ENCODE measurements at regions not wholly inside any gene's neighbourhood (a gene's known extent, or its start where the extent isn't known, plus 50 kb on each side); places are given as distances from the start of the nearest gene placed in this dataset.

DNA sequence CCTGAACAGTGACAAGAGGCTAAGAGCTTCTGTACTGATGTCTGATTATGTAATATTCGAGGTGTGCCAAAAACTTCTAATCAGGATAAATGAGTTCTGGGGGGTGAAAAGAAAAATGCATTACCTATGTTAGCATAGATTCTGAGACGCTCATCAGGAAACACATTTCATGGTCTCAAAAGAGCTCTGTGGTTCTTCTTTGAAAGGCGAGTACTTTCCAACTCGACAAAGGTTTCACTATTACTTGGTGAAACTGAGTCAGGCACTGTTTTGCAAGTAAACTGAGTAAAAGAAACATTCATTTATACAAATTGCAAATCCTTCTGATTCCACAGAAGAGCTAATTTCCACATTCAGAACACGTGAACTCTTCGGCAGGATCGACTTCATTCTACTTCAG lies 523.2 kb downstream of the GATA3 start:
- DNase-seq = no peak

DNA sequence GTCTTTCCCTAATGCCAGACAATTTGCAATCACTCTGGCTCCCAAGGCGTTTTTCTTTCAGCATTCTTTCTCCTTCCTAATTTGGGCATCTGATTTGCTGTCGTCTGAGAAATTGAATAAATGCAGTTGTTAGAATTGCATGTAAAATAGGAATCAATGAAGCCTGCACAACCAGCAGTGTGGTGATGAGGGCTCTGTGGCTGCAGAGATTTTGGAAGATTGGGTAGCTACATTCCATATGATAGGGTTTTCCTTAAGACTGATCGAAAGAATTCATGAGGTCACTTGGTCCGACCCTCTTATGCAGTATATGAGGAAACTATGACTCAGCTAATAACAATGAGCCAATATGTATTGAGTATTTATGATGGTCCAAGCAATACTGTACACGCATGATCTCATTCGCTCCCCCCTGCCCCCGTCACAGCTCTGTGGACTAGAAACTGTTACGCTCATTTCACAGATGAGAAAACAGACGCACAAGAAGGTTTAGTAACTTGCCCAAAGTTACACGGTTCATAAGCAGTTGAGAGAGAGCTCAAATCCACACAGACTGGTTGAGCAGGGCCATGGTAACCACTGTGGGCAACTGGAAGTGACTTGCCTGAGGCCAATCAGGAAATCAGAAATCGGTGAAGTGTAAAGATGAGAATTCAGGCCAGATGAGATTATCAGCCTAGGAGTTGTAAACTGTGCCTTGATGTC lies 527.2 kb downstream of the GATA3 start:
- DNase-seq = no peak

DNA sequence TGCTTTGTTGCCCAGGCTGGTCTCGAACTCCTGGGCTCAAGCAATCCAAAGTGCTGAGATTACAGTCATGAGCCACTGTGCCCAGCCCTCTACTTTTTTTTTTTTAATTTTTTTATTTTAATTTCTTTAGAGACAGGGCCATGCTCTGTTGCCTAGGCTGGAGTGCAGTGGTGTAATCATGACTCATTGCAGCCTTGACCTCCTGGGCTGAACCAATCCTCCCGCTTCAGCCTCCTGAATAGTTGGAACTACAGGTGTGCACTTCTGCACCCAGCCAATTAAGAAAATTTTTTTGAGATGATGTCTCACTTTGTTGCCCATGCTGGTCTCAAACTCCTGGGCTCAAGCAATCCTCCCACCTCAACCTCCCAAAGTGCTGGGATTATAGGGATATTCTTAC lies 528.6 kb downstream of the GATA3 start:
- no peak for DNase-seq

DNA sequence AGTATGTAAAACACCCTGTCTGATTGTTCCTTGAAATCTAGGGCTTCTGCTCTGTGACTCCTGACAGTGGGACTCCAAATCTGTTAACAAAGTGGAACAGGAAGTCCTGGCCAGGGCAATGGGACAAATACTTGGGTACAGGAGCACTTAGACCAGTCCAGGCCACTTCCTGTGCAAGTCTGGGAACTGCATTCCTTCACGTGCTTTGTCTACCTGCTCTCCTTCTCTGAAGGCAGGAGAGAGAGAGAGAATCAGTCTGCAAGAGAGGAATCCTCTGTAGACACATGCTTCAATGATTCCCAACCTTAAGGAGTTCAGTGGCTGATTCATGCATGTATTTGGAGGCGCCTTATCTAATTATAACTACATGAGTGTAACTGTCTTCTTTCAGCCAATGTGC lies 530.2 kb downstream of the GATA3 start:
- DNase-seq = no peak

DNA sequence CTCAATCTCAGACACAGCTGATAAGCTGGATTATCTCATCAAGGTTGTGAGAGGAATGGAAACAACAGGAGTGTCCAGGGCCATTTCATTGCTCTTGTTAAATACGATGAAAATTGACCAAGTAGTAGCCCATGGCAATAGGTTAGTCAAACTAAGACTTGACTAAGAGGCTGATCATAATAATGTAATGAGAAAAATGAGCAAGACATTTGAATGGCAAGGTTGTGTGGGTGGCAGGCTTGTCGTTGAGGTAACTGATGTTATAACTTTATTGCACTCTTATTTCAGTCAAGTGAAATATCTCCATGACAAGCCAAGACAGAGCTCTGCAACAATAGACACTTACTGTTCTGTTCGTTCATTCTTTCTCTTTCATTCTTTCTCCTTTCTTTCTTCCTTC lies 532.0 kb downstream of the GATA3 start:
- no peak for DNase-seq

DNA sequence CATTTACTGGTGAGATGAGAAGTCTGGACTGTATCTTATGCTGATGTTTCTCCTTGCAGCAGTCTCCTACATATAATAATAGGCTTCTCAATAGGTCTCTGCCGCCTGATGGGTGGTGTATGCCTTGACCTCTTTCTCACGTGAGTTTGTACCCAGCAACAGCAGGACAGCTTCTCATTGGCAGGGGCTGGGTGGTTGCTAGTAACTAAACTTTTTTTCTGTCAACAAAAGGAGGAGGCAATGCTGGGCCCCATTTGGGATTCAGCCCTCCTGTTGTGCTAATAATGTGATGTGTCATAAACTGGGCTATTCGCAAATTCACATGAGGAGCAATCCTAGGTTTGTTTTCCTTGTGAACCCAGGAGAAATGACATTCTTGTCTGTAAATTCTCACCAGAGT lies 533.6 kb downstream of the GATA3 start:
- DNase-seq = no peak

DNA sequence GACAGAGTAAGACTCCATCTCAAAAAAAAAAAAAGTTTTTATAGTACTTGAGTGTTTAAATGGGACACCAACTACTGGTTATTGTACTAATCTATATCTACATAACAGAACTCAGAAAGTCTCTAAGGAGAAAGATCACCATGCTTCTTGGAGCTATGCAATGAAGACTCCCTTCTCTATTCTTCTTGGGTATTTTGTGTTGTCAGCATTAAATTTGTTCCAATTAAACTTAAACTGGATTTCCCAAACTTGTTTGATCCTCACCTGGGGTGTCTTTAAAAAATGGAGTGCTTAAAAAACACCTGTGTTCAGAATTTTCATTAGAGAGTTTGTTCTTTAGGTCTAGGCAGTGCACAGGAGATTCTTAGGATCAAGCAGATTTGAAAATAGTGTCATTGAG lies 536.0 kb downstream of the GATA3 start:
- DNase-seq = no peak

DNA sequence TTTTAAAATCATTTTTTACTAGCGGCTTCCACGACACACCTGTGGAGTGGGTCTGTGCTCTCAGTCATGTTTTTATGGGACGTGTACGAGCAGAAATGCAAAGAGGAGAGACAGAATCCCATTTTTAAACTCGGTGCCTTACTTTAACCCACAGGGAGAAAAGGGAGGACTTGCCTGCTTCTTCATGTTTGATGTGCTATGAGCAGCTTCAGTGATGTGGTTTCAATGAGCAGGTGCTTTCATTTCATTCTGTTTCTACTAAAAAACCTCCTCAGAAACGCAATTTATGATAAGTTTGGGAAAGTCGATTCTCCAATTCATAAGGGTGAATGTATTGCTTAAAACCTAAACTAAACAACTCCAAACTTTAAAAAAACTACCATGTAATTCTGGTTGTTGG lies 537.2 kb downstream of the GATA3 start:
- no peak for DNase-seq

DNA sequence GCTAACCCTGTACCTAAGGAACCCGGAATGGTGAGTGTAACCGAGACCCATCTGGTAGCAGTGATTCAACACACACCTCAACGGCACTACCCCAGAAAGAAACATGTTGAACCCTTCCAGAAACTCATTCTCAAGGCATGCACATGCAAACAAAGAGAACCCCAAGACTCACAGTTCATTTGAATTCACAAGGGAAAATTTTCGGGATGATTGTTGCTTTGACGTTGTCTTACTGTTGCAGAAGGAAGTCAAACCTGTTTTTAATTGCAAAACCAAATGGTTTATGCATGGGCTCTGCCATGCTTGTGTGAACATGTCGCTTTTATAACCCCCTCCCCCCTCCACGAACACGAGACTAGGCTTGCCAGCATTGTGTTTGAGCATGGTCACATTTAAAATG lies 539.7 kb downstream of the GATA3 start:
- no peak for DNase-seq

DNA sequence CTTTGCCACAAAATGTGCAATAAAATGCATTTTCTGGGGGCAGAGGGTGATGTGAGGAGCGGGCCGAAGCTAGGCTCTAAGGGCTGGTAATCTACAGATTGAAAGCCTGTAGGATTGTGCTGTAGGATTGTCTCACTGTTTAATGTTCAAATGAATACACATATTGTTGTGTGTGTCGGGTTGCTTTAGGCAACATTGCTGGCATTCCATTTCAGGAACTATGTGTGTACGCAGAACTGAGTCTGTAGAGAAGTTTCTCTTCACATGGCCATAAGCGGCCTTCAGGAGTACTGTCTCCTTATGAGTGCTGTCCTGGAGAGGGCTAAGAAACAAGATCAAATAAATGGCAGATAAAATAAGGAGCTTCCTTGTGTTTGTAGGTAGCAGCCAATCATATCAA lies 540.2 kb downstream of the GATA3 start:
- no peak for DNase-seq

DNA sequence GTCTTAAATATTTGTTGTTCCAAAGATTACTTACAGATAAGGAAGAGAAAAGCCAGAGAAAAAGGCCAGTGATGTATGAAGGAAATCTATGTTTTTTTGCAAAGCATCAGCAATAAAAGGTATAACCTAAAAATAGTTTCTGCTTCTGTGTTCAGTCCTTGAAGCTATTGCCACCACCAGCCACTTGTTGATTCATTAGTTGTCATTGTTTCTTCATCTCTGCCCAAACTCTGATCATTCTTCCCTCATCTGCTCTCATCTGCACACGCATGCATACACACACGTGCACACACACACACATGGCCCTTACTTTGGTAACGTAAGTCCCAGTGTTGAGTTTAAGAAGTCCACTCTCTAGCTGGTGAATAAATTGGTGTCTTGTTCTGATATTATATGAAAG lies 540.7 kb downstream of the GATA3 start:
- DNase-seq = no peak

DNA sequence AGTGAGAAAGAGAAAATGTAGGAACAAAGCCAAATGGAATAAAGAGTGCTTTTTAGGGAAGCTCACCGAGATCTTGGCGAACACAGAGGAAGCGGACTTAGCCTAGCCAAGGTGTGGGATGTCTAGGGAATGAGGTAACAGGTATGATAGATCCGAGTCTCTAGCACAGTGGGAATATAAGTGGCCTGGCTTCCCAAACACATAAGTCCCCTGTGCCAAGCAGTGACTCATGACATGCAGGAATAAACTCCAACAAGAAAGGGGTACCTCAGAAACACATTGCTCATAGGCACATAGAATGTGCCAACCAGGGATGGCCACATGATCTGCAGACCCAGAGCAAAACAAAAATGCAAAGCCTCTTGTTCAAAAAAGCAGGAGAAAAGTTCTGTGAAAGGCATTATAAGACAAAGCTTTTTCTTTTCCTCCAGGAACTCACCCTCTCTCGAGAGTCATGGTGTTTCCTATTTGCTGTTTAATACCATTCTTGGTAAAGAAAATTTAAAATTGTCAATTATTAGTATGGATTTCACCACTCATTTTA lies 542.5 kb downstream of the GATA3 start:
- no peak for DNase-seq

DNA sequence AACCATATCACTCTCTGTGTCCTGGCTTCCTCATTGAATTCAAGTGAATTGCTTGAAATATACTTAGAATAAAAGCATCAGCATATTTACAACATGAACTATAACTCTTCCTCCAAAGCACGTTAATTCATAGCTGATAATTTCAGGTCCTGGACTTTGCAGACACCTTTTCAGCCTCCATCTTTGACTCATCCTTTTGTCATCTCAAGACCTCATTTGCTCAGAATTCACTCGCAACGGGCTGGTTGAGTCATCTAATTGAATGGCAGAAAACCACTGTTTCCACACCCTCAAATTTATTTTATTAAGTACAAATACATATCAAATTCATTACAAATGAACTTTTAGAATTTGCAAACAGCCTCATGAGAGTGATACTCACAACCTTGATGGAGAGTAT lies 545.7 kb downstream of the GATA3 start:
- DNase-seq = no peak

DNA sequence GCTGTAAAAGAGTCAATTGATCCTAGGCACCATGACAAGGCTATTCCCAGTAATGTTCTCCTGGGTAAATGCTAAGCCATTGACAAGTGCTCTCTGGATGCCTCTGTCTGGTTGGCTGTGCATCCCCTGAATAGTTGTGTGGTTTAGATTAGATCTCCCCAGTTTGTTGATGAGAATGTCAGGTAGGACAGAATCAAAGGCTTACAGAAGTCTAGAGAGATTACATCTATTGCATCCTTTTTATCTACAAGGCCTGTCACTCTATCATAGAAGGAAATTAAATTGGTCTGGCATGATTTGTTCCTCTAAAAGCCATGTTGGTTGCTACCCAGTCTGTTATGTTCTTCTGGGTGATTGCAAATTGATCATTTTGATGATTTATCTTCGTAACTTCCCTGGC lies 548.3 kb downstream of the GATA3 start:
- no peak for DNase-seq

DNA sequence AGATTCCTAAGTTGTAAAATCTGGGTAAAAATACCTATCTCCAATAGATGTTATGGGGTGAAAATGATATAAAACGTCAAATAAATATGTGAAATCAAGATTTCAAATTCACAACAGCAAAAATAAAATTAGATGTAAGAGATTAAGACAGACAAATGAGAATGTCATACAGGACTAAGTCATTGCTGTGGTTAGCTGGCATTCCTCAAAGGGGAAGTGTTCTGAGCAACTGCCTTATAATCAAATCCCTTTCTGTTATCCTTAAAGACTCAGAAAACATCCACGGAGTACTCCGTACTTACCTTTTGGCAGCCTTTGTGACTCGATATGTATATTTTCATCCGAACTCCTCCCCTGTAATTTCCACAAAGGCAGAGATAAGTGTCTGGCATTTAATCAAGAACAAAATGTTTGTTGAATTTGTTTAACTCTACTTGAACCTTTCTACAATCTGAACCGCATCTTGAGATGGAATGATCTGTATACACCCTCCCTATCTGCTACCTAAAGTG lies 559.6 kb downstream of the GATA3 start:
- DNase-seq = no peak

DNA sequence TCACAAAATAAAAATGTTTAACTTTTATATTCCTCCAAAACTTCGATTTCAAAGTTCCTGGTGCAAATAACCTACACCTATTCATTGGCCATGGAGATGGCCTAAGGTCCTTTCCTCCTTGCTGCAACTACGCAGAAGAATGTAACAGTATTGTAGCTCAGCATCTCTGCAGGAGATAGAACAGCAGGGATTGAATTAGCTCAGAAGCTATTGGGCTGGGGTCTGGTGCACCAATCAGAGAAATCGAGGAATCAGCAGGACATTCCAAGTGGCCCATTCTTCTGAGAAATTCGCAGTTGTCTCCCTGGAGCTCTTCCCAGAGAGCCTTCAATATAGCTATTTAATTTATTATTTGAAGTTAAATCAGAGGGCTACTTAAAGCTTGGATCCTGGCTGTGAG lies 560.6 kb downstream of the GATA3 start:
- no peak for DNase-seq

DNA sequence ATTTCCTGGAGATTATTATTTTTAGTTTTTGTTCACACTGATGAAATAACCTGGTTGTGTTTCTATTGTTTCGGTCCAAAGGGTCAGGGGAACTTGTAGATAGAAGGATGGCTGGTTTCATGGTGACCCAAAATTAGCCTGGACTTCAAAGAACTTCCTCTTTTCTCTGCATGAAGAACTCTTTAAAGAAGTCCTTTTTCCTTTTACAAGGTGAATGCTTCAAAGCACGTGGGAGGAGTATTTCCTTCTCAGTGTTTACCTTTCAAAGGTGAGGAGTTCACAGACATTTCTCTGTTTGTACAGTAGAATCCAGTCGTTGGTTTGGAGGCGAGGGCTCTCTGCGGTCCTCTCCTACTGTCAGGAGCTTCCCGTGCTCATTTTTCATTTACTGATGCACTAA lies 561.7 kb downstream of the GATA3 start:
- no peak for DNase-seq

DNA sequence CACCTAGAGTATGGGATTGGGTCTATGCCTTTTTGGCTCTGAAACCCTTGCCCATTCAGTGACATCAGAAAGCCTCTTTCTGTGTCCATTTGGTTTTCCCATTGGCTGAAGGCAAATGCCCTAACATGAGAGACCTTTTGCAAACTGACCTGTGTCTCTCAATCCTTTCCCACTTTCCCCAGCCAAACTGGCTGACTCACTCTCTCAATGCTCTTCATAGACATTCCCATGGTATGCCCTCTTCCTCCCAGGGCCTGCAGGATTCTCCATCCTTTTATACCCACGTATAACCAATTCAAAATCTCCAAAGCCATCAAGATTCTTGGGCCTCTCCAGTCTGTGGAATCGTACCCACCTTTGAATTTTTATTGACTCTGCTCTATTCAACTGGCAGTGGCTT lies 563.3 kb downstream of the GATA3 start:
- DNase-seq = no peak

DNA sequence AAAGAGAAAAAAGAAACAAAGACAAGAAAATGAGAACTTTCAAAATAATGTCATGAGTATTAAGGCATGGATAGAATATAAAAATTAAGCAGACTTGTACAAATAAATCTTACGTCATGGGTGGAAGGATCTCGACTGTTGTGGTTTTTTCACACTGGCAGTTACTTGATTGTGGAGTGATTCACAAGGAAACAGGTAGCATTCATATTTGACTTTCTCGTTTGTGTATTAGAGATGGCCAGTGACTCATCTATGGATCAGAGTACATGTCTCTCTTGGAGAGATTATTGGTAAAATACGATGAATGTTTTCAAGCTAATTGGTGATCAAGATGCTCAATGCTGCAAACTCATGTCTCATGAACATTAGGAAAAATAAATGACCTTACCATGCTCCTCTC lies 564.3 kb downstream of the GATA3 start:
- no peak for DNase-seq

DNA sequence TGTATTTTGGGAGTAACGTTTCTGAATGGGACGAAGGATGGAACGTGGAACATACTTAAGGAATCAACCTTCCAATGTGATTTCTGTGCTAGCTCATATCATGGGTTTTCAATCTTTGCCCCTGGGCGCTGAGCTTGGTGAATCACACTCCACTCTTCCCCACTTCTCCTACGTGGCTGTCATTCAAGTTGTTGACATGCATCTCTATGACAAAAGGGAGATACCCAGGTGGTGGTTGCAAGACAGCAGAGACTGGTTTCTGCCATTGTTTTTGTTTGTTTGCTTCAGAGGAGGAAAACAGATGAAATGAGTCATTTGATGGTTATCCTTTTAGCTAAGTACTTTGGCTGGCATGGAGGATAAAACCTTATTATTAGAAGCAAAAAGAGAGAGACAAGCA lies 573.9 kb downstream of the GATA3 start:
- no peak for DNase-seq

DNA sequence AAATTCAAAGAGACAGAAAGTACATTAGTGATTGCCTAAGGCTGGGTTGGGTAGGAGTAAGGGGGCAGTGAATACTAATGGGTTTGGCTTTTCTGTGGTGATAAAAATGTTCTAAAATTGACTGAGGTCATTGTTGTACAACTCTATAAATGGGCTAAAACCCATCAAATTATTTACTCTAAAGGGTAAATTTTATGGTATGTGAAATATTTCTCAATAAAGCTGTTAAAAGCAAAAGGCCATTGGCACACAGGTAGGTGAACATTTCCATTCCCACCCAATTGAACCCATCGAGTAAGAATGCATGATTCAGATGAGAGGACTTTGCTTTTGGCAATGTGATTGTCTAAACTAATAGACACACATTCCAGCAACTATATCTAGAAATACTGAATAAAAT lies 579.4 kb downstream of the GATA3 start:
- DNase-seq = no peak

DNA sequence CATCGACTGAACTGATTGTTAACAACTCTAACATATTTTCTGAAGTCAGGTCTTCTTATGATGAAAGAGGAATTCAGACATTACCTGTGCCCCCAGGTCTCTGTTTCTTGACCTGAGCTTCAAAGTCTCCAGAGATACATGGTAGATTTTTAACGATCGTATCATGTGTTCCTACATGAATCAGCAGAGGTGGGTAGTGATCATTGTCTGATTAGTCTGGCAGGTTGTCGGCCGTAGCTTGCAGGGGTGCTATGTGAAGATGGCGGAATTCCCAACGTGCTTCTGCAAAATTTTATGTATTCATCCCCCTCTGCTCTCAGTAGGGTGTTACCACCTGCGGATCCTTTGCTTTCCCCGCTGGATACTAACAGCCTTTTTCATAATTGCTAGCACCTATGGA lies 581.9 kb downstream of the GATA3 start:
- no peak for DNase-seq

DNA sequence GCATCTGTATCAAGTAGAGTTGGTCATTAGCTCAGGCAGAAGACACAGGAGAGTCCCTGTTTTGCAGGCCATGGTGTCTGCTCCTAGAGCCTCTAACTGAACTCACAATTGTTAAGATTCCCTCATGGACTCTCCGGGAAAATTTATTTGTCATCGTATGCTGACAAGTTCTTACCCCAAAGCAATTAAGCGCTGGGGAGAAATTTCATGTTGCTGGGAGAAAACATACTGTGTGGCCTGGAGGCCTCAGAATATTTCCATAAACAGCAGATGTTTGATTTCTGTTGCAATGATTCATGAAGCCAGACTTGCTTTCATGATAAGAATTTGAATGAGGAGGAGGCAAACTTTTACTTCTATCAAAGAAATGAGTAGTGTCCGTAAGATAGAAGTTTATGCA lies 583.2 kb downstream of the GATA3 start:
- DNase-seq = no peak

DNA sequence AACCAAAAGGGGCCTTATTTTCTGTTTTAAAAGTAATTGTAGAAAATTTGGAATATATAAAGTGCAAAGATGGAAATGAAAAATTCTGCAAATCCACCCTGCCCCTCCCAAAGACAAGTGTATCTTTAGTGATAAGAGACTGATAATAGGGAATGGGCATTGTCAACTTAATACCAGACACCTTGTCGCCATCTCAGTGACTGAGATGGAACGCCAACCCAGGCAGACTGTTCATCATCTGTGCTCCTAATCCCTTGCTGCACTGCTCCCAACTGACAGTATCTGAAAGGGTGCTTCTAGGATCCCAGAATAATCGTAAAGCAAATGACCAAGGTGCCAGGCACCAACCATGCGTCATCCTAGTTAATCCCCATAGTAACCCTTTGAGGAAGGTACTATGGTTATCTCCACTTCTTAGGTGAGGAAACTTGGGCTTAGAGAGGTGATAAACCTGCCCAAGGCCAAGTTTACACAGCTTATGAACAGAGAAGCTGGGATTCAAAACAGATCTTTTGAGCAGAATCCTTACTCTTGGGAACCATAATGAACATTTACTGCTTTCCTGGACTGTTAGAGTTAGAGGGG lies 583.7 kb downstream of the GATA3 start:
- DNase-seq = no peak
